Brain microvascular endothelial cell (primary cell): ENCODE measurements at regions not wholly inside any gene's neighbourhood (a gene's known extent, or its start where the extent isn't known, plus 50 kb on each side); places are given as distances from the start of the nearest gene placed in this dataset.

ENCODE experiments used
- DNase-seq: peaks from one replicate; pipeline ENCODE4 v3.0.0-alpha.2; 2020
- H3K27ac ChIP-seq: fragments of 250-450 bp; sonication (Bioruptor Pico); 2 replicates; pipeline ENCODE4 v1.5.1; 2020; ENCODE audit warnings: mild to moderate bottlenecking, moderate library complexity
- H3K27me3 ChIP-seq: fragments of 250-450 bp; sonication (Bioruptor Pico); replicated peaks from 2 replicates; pipeline ENCODE4 v1.5.1; 2020; ENCODE audit warnings: mild to moderate bottlenecking
- H3K36me3 ChIP-seq: fragments of 250-450 bp; sonication (Bioruptor Pico); replicated peaks from 2 replicates; pipeline ENCODE4 v1.5.1; 2020; ENCODE audit warnings: mild to moderate bottlenecking
- H3K4me3 ChIP-seq: 2 replicates; pipeline ENCODE4 v1.5.1; 2011; ENCODE audit warnings: low read depth, mild to moderate bottlenecking, control low read depth, low read length, moderate library complexity
- CTCF ChIP-seq: IDR thresholded peaks from 2 replicates; pipeline ENCODE4 v1.5.1; 2011; ENCODE audit warnings: low read depth, mild to moderate bottlenecking, moderate library complexity, low read length, control low read depth, inconsistent platforms; ENCODE audit errors: missing control alignments
- in situ Hi-C: cut with HindIII; loops from 2 replicates; pipeline ENCODE4 v1.10.0; 2017; ENCODE audit warnings: low sequenced_read_pairs, low pct_ligation_motif_present

GRCh38 chr2:168392024-168392423 is 64.0 kb upstream of the CERS6 start:
- in situ Hi-C loops, result no loop called here
- no peak for DNase-seq

GRCh38 chr2:168392797-168393196 is 63.3 kb upstream of the CERS6 start:
- no peaks in the 10 kb centered on the region for H3K27me3 ChIP-seq
- no peak for TF ChIP-seq CTCF
- no peak overlapping the region for H3K4me3 ChIP-seq
- no peak for DNase-seq
- in situ Hi-C loops, result no loop called here
- no peaks in the 10 kb centered on the region for H3K36me3 ChIP-seq
- no peak overlapping the region for H3K27ac ChIP-seq

More at GRCh38 chr2:168392024-168392423, 64.0 kb upstream of the CERS6 start:
- no peaks in the 10 kb centered on the region for H3K27me3 ChIP-seq
- H3K27ac ChIP-seq, result no peak overlapping the region
- no peak for TF ChIP-seq CTCF
- no peak overlapping the region for H3K4me3 ChIP-seq
- no peaks in the 10 kb centered on the region for H3K36me3 ChIP-seq

- no peak for DNase-seq
- Histone ChIP-seq H3K27me3 (no peaks in the 10 kb centered on the region), H3K27ac (no peak overlapping the region), H3K36me3 (no peaks in the 10 kb centered on the region), H3K4me3 (no peak overlapping the region)
- in situ Hi-C loops, result no loop called here
- no peak for TF ChIP-seq CTCF
Measured at GRCh38 chr2:168394262-168394661, 61.8 kb upstream of the CERS6 start.

GRCh38 chr2:168396131-168396530 is 59.9 kb upstream of the CERS6 start:
- H3K4me3 ChIP-seq, result no peak overlapping the region
- in situ Hi-C loops, result no loop called here
- H3K36me3 ChIP-seq, result no peaks in the 10 kb centered on the region
- no peak overlapping the region for H3K27ac ChIP-seq
- DNase-seq, result no peak
- TF ChIP-seq CTCF, result no peak
- H3K27me3 ChIP-seq, result no peaks in the 10 kb centered on the region

- no peak for TF ChIP-seq CTCF
- Histone ChIP-seq H3K27ac (no peak overlapping the region), H3K36me3 (no peaks in the 10 kb centered on the region), H3K4me3 (no peak overlapping the region), H3K27me3 (no peaks in the 10 kb centered on the region)
- in situ Hi-C loops, result no loop called here
- DNase-seq, result no peak
Measured at GRCh38 chr2:168397629-168398028, 58.4 kb upstream of the CERS6 start.

GRCh38 chr2:168401048-168401556 is 55.0 kb upstream of the CERS6 start:
- no peaks in the 10 kb centered on the region for H3K36me3 ChIP-seq
- H3K4me3 ChIP-seq, result no peak overlapping the region
- no peaks in the 10 kb centered on the region for H3K27me3 ChIP-seq
- in situ Hi-C loops, result no loop called here
- no peak for DNase-seq
- no peak overlapping the region for H3K27ac ChIP-seq
- no peak for TF ChIP-seq CTCF
